ENCODE measurements at regions not wholly inside any gene's neighbourhood (a gene's known extent, or its start where the extent isn't known, plus 50 kb on each side); places are given as distances from the start of the nearest gene placed in this dataset.

- in situ Hi-C loops (cut with HindIII; ENCODE audit: low pct_ligation_motif_present, low sequenced_read_pairs) = no loop called here
- no peak for TF ChIP-seq CTCF (IDR thresholded peaks at IDR 0.05; ENCODE audit: low read depth, low read length, missing control alignments)
- no peak overlapping the region for H3K27ac ChIP-seq
- H3K36me3 ChIP-seq (replicated peaks) = no peaks in the 10 kb centered on the region
- H3K27me3 ChIP-seq (replicated peaks) = no peaks in the 10 kb centered on the region
- H3K4me3 ChIP-seq (ENCODE audit: low read depth, low read length) = no peak overlapping the region
- DNase-seq = no peak
Observed at GRCh38 chr2:66789741-66790140, 354.8 kb downstream of the MEIS1 start.

GRCh38 chr2:66790651-66791181 lies 355.8 kb downstream of the MEIS1 start:
- Histone ChIP-seq H3K4me3 (ENCODE audit: low read depth, low read length) (no peak overlapping the region), H3K27me3 (replicated peaks) (no peaks in the 10 kb centered on the region), H3K36me3 (replicated peaks) (no peaks in the 10 kb centered on the region), H3K27ac (no peak overlapping the region)
- in situ Hi-C loops (cut with HindIII; ENCODE audit: low pct_ligation_motif_present, low sequenced_read_pairs) = no loop called here
- peak; percentile 51 for DNase-seq
- no peak for TF ChIP-seq CTCF (IDR thresholded peaks at IDR 0.05; ENCODE audit: low read depth, low read length, missing control alignments)

GRCh38 chr2:66794070-66794469 lies 359.1 kb downstream of the MEIS1 start:
- Histone ChIP-seq H3K4me3 (ENCODE audit: low read depth, low read length) (no peak overlapping the region), H3K27me3 (replicated peaks) (no peaks in the 10 kb centered on the region), H3K27ac (no peak overlapping the region), H3K36me3 (replicated peaks) (no peaks in the 10 kb centered on the region)
- in situ Hi-C loops (cut with HindIII; ENCODE audit: low pct_ligation_motif_present, low sequenced_read_pairs) = no loop called here
- TF ChIP-seq CTCF (IDR thresholded peaks at IDR 0.05; ENCODE audit: low read depth, low read length, missing control alignments) = no peak
- no peak for DNase-seq

GRCh38 chr2:66794551-66794950 lies 359.6 kb downstream of the MEIS1 start:
- Histone ChIP-seq H3K4me3 (ENCODE audit: low read depth, low read length) (no peak overlapping the region), H3K27me3 (replicated peaks) (no peaks in the 10 kb centered on the region), H3K36me3 (replicated peaks) (no peaks in the 10 kb centered on the region), H3K27ac (no peak overlapping the region)
- TF ChIP-seq CTCF (IDR thresholded peaks at IDR 0.05; ENCODE audit: low read depth, low read length, missing control alignments) = no peak
- DNase-seq = no peak
- in situ Hi-C loops (cut with HindIII; ENCODE audit: low pct_ligation_motif_present, low sequenced_read_pairs) = no loop called here

- no peak for TF ChIP-seq CTCF (IDR thresholded peaks at IDR 0.05; ENCODE audit: low read depth, low read length, missing control alignments)
- no peak for DNase-seq
- Histone ChIP-seq H3K4me3 (ENCODE audit: low read depth, low read length) (no peak overlapping the region), H3K27me3 (replicated peaks) (no peaks in the 10 kb centered on the region), H3K36me3 (replicated peaks) (no peaks in the 10 kb centered on the region), H3K27ac (no peak overlapping the region)
- in situ Hi-C loops (cut with HindIII; ENCODE audit: low pct_ligation_motif_present, low sequenced_read_pairs) = no loop called here
Observed at GRCh38 chr2:66802877-66803276, 368.0 kb downstream of the MEIS1 start.

GRCh38 chr2:66803726-66804125 lies 368.8 kb downstream of the MEIS1 start:
- Histone ChIP-seq H3K4me3 (ENCODE audit: low read depth, low read length) (no peak overlapping the region), H3K27ac (no peak overlapping the region), H3K36me3 (replicated peaks) (no peaks in the 10 kb centered on the region), H3K27me3 (replicated peaks) (no peaks in the 10 kb centered on the region)
- DNase-seq = no peak
- in situ Hi-C loops (cut with HindIII; ENCODE audit: low pct_ligation_motif_present, low sequenced_read_pairs) = no loop called here
- no peak for TF ChIP-seq CTCF (IDR thresholded peaks at IDR 0.05; ENCODE audit: low read depth, low read length, missing control alignments)
